ENCODE measurements at regions not wholly inside any gene's neighbourhood (a gene's known extent, or its start where the extent isn't known, plus 50 kb on each side); places are given as distances from the start of the nearest gene placed in this dataset.

DNA sequence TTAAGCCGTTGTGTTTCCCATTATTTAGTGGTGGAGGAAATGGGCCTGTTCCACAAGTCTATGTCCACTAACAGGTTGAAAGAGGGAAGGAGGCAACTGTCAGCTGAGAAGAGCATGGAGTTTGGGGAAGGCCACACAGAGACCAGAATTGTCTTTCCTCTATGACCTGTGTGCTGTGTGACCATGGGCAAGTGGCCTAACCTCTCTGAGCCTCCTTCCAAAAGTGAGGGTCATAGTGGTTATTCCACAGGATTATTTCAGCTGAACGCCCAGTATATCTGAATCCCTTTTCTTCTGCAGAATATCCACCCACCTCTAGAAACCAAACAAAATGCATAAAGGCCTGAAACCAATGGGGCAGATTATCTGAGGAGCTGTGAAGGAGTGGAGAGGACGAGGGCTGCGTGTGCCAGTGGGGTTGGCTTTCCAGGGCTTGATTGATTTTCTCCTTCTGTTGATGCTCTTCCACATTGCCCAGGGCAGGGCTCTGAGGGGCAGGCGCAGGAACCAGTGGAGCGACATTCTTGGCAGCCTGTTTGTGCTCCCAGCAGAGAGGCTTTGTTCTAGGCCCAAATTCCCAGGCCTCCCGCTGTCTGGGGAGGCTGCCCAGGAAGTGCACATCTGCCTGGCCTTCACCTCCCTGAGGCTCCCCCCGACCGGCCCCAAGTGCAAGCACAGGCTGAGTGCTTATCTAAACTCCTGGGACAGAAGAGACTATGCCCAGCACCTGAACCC is 452.7 kb downstream of the BCL11B start:
- no peak for DNase-seq (ENCODE audit: low read depth in 2 of 3, low spot score in 1 of 3)

DNA sequence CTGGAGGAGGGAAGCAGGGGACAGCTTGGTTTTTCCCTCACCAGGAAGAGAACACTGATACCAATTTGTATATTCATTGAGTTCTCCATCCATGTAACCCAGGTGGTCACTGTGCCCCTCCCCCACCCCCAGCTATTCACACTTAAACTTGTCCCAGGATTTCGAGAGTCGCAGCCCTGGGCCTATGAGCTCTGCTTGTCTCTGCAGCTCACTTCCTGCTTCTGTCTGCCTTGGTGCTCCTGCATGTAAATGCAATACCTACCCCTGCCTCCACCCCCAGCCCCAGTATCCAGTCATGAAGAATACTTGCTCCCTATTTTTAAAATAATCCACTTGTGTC is 452.2 kb downstream of the BCL11B start:
- DNase-seq (ENCODE audit: low read depth in 2 of 3, low spot score in 1 of 3): no peak

DNA sequence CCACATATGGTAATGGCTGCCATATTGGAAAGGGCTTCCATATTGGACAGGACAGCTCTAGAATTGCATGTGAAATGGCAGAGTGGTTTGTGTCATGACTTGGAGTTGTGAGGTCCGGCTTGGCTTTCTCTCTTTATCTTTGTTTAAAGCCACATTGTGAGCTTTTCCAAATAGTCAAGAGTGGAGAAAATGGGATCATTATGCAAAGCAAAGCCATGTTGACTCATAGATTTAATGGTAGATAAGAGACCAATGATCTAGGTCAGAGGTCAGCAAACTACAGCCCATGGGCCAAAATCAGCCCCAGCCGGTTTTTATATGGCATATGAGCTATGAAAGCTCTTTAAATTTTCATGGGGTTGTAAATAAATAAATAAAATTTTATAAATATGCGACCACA is 449.1 kb downstream of the BCL11B start:
- DNase-seq (ENCODE audit: low read depth in 2 of 3, low spot score in 1 of 3): no peak

DNA sequence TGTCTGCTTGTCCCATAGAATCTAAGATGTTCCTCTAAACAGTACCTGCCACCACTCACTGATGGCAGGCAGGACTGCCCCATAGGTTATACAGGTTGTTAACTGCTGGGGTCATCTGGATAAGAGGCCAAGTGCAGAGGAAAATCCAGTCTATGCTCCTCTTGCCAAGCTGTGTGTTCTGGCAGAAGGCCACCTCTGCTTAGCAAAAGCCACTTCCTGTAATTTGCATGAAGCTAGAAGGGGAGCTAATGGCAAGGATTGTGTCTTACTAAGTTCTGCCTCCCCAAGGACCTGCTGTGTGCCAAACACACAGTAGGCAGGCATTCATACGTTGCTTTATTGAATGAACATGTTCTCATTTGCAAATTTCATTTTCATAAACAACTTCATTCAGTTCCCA is 445.4 kb downstream of the BCL11B start:
- no peak for DNase-seq (ENCODE audit: low read depth in 2 of 3, low spot score in 1 of 3)

DNA sequence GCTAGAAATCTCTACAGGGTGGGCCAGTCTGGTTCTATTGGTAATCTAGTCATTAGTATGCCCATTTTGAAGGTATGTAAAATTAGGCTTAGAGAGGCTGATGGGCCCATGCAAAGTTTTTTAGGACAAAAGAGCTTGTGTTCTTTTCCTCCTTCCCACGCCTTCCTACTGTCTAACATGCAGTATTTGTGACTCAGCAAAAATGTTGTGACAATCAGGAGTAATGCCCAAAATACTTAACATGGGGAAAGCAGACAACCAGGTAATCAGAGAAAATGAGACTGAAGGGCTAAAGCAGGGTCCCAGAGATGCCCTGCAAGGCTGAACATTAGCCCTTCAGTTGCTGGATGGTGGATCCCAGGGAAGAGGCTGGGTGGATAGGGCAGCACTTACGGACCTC is 437.9 kb downstream of the BCL11B start:
- no peak for DNase-seq (ENCODE audit: low read depth in 2 of 3, low spot score in 1 of 3)

DNA sequence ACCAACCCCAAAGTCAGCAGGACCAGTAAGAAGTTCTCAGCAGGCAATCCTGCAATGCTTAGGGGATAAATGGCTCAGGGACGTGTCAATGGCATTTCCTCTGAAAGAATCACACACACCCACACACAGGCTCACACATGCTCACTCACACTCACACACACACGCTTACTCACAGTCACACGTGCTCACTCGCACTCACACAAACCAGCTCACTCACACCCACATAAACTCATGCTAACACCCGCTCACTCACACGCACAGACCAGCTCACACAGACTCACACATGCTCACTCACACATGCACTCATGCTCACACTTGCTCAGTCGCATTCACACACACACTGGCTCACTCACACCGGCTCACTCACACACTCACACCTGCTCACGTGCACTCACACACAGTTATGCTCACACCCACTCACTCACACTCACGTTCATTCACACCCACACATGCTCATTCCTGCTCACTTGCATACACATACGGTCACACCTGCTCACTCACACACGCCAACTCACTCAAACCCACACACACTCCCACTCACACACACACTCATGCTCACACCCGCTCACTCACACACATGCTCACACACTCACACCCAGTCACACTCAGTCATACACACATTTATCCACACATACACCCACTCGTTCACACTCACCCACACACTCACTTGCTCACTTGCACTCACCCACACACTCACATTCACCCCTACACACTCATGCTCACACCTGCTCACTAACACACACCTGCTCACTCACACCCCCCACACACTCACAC is 436.8 kb downstream of the BCL11B start:
- DNase-seq (ENCODE audit: low read depth in 2 of 3, low spot score in 1 of 3): no peak

DNA sequence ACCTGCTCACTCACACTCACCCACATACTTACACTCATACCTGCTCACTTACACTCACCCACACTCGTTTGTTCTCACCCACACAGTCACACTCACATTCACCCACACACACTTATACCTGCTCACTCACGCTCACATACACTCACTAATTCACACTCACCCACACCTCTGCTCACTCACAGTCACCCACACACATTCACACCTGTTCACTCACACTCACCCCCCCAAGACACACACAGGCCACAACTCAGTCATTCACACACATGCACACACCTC is 436.2 kb downstream of the BCL11B start:
- DNase-seq (ENCODE audit: low read depth in 2 of 3, low spot score in 1 of 3): no peak

DNA sequence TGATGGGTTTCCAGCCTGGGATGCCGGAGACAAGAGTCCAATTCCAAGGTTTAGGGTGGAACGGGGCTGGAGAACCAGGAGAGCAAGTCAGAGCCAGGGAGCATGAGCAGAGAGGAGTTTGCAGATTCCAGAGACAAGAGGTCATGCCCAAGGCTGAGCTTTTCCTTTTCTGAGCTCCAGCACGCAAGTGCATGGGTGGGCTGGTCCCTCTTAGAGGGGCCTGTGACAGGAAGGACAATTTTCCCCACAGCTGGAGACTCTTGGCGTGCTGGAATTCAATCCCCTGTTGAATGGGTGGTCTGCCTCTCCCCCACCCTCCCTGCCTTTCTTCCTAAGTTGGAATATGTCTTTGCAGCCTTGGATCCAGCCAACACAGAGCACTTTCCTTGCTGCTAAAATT is 431.9 kb downstream of the BCL11B start:
- no peak for DNase-seq (ENCODE audit: low read depth in 2 of 3, low spot score in 1 of 3)

DNA sequence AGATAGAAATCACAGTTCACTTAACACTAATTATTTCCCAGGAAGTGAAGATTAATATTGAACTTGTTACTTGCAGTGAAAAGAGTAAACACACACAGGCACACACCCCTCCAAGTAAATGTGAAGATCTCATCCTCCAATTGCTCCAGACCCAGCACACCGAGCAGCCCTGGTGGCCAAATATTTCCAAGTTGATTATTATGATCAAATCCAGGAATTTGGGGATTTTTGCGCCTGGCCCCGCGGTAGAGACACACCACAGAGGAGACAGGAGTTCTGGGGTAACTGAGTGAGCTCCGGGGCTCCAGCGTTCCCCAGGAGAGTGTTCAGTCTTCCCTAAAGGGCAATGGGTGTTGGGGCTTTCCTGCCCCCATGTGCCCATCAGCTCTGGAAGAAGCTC is 431.5 kb downstream of the BCL11B start:
- DNase-seq (ENCODE audit: low read depth in 2 of 3, low spot score in 1 of 3): no peak

DNA sequence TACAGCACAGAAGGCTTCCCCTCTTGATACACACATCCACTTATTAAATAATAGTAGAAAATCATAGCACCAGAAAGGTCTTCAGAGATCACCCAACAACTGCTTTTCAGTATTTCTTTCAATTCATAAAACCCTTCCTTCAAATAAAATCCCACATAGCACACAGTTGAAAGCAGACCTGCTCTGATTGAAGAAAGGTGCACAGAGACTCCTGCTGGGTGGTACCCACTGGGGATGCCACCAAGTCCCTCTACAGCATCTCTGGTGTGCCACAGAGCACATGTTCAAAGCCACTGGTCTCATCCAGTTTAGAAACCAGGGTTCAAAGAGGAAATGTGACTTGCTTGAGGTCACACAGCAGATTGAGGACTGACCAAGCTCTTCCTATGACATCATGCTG is 427.5 kb downstream of the BCL11B start:
- no peak for DNase-seq (ENCODE audit: low read depth in 2 of 3, low spot score in 1 of 3)

DNA sequence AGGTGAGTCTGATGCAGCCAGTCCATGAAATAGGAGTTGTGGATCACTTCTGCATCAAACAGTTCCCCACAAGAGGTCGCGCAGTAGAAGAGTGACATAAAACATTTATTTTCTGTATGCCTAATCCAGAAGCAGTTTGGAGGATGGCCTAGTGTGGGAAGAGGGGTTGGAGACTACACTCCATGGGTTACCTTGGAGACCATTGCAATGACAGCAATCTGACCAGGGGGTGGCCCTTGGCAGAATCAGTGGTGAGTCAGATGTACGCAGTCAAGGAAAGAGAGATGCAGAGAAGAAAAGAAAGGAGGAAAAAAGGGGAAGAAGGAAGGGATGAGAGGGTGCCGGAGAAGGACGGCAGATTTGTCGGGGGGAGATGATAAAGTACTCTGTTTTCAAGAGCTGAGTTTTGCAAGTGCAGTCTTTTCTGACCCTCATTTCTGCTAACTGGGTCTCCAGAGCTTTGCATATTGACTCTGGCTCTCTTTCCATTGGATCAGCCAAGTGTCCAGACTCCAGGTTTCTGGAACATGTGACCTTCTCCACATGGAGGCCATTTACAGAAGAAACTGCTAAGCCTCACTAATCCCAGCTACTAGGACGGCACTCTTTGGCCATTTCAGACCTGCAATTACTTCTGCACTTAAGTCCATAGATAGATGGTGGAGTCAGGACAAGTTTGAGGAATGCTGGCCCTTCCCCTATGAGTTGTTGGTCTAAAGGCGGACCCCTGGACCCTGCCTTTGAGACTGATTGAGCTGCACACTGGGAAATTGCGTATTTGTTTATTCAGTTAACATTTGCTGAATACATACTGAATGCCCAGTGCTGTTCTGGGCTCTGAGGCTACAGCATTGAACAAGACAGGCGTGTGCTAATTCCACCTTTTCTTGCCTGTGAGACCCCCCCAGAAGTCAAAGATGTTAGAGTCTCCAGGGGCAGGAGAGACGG is 424.2 kb downstream of the BCL11B start:
- DNase-seq (ENCODE audit: low read depth in 2 of 3, low spot score in 1 of 3): no peak

DNA sequence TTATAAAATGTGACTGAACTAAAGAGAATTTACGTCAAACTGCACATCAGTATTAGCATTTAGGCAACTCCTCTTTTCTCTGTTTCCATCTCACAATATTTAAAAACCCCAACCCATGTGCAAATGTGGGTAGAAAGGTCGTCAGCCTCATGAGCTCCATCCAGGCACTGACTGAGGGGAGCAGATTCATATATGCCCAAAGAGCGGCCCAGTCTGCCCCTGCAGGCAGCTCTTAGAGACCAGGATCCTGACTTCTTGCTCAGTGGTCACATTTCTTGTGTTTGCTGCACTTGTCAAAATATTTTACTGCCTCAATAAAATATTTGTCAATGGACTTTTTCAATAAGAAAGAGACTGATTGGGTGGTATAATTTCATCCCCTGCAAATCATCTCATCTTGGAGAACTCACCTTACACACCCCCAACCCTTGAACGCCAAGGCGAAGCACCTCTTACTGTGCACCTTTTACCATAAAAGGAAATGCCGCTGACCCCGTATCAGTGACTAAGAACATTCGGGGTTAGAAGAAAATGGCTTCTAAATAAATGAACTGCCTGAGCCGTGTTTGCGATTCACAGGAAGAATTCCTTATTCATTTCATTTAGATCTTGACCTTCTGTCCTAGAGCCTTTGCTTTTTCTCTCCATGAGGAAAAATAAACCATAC is 418.8 kb downstream of the BCL11B start:
- DNase-seq (ENCODE audit: low read depth in 2 of 3, low spot score in 1 of 3): no peak

DNA sequence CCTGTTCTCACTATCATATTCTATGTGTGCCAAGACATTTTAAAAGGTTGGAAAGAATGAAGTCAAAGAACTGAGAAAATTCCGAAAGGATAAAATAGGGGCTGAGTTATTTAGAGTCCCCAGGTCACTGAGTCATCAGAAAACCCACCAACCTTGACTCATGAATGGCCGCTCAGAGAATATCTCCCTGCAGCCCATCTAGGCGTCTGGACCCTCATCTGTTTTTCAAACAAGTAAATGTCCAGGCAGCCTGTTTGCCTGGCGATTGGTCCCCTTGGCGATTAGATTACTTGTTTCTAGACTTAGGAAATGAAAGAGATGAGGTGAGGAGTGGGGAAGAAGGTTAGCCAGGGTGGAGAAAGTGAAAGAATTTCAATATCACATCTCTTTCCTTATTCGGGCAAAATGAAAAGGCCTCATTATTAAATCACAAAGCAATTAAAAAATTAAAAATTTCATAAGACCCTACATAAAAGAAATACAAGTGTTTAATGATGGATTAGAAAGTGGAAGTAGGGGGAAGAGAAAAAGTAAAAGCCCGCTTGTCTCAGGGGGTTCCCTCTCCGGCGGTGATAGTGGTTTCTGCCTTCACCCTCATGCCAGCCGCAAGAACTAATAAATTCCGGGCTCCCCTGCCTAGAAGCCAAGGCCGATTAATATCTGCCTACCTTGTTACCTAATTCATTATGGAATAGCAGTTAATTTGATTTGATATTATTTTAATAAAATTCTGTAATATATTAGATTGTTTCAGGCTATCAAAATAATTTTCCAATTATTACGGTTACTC is 415.9 kb downstream of the BCL11B start:
- no peak for DNase-seq (ENCODE audit: low read depth in 2 of 3, low spot score in 1 of 3)

DNA sequence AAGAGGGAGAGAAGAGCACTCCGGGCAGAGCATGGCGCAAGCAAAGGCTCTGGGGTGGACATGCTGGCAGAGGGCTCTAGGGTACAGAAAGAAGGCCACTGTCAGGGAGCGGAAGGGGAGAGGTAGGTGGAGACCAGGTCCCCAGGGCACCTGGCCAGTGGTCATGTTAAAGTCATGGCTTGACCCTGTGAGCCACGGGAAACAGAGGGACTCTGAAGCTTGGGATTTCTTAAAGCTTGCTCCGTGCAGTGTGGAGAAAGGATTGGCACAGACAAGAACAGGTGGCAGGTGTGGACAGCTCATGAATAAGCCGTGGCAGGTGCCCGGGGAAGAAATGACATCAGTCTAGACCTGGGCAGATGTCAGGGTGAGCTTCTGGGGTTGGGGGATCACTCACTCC is 413.8 kb downstream of the BCL11B start:
- no peak for DNase-seq (ENCODE audit: low read depth in 2 of 3, low spot score in 1 of 3)

DNA sequence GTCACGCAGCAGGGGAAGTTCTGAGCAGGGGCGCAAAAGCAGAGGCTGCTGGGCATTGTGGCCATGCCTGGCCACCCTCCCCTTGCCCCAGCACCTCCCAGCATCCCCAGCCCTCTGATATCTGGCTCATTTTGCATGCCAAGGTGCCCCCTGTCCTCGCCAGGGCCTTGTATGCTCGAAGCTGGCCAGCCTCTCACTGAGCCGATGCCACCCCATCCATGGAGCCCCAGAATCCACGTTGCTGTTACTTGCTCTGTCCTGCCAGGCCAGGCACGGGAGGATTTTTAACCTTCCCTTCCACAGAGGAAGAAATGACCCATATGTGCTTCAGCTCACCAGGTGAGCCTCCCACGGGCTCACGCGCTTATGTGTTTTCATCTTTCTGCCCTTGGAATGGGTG is 413.4 kb downstream of the BCL11B start:
- DNase-seq (ENCODE audit: low read depth in 2 of 3, low spot score in 1 of 3): no peak

DNA sequence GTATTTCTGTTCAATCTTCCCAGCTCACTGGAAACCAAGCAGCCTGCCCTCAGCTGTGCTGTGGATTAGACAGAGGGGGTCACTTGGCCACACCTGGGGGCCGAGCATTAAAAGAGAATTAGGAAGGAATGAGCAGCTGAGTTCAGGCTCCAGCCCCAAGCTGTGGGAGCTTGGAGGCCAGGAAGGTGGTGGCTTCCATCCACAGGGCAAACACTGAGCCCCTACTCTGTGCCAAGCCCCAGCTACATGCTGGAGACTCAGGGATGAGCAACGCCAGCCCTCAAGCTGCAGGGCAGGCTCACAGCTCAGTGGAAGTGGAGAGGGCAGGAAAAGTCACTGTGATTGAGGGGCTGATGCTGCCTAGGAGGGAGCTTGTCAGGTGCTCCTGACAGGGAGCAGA is 412.7 kb downstream of the BCL11B start:
- no peak for DNase-seq (ENCODE audit: low read depth in 2 of 3, low spot score in 1 of 3)

DNA sequence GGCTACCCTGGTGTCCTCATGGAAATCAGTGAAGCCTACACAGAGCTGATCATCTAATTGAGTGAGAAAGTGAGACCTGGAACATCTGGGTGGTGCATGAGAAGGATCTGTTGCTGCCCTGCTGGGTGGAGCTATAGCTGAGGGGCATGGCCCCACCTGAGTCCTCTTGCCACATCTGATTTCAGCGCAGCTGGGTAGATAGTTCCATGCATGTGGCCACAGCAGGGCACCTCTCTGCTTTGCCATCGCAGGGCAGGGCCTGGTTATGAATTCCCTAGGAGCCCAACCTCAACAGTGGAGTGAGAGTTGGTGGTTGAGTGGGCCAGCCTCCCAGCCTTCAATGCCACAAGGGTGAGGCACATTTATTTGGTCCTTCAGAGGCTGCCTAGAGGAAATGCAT is 407.8 kb downstream of the BCL11B start:
- no peak for DNase-seq (ENCODE audit: low read depth in 2 of 3, low spot score in 1 of 3)

DNA sequence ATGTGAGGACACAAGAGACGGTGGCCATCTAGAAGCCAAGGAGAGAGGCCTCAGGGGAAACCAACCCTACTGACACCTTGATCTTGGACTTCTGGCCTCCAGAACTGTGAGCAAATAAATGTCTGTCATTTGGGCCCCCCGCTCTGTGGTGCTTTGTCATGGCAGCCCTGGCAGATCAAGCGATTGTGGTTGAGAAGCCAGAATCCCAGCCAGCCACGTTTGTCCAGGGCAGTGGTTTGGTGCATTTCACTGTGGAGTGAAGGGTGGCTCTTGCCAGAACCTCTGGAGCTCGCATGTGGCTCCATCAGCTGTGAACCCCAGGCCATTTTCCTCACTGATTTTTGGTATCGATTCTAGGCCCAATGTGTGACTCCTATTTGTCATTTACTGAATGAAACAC is 404.9 kb downstream of the BCL11B start:
- no peak for DNase-seq (ENCODE audit: low read depth in 2 of 3, low spot score in 1 of 3)

DNA sequence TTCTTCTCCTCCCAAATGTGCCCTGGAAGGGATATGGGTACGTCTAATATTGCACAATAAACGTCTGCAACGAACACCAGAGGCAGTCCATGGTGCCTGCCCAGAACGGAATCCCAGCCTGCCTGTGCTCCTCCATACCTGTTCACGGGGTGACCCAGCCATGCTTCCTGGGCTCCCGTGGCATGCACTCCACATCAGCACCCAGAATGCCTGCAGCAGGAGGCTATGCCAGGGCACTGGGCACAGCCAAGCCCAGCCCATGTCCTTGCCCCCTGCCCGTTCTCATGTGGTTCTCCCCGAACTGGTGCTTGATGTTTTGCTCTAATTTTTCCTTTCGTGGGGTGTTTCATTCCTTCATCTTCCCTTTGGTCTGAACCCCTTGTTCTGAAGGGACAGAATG is 404.3 kb downstream of the BCL11B start:
- no peak for DNase-seq (ENCODE audit: low read depth in 2 of 3, low spot score in 1 of 3)

DNA sequence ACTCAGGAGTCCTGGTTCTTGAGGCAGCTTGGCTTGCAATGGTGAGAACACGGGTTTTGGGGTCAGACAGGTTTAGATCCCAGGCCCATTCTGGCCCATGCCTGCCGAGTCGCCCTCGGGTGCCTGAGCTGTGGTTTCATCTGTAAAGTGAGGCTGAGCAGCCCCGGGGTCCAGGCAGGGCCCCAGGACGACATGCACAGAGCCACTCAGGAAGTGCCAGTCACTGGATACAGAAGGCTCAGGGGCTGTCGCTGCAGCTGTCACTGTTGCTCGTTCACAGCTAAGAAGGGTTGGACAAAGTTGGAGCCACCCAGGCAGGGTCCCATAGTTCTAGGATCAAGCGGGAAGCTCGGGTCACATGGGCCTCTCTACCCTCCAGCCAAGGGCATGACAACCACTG is 403.1 kb downstream of the BCL11B start:
- DNase-seq (ENCODE audit: low read depth in 2 of 3, low spot score in 1 of 3): no peak

DNA sequence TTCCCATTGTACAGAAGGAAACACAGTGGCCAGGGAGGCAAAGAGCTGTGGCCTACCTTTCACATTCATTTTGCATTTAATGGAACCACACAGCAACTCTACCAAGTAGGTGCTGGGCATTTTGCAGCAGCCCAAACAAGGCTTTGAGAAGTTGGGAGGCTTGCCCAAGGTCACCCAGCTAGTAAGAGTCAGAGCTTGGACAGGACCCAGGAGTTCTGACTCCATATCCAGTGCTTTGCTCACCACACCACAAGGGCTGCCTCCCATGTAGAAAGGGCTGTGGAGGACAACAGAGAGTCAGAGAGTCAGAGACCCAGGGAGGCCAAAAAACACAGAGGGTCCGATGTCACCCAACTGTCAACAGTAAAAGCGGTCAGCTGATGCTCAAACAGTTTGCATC is 400.2 kb downstream of the BCL11B start:
- no peak for DNase-seq (ENCODE audit: low read depth in 2 of 3, low spot score in 1 of 3)

Data from stimulated activated CD4-positive, alpha-beta T cell treated with anti-CD3 and anti-CD28 coated beads, Interleukin-12 subunit alpha, Interleukin-12 subunit beta, amount 100 ng/mL, for 48 hours (primary cell).